Endothelial cell of umbilical vein (primary cell): ENCODE measurements at regions not wholly inside any gene's neighbourhood (a gene's known extent, or its start where the extent isn't known, plus 50 kb on each side); places are given as distances from the start of the nearest gene placed in this dataset.

ENCODE experiments used
- BruUV-seq: library from RNA; stranded (reverse); fragments of 400-500 nt; replicated peaks from 2 replicates; lab custom pipeline; 2021; lab: Mats Ljungman, UMichigan
- CTCF ChIA-PET: fragments of 300-600, 350-600 bp; sonication (Branson Sonifier 250); formaldehyde crosslinking; loops from one replicate; lab custom pipeline; 2021; ENCODE audit warnings: antibody characterized with exemption, inconsistent platforms; lab: Charles Lee
- POLR2A ChIA-PET: fragments of 300-600, 350-600 bp; sonication (Branson Sonifier 250); formaldehyde crosslinking; loops from one replicate; lab custom pipeline; 2021; ENCODE audit warnings: antibody characterized with exemption, inconsistent platforms; lab: Charles Lee
- DNase-seq: peaks from one replicate; pipeline ENCODE4 v3.0.0-alpha.2; 2011; ENCODE audit warnings: low read depth, low spot score
- FAIRE-seq: peaks from 2 replicates; lab custom pipeline; 2011; peaks lifted over from hg19 to GRCh38; lab: Jason Lieb, UNC
- H2AFZ ChIP-seq: 2 replicates; pipeline ENCODE4 v1.6.0; 2012; ENCODE audit warnings: low read depth, low read length, control low read depth, inconsistent platforms
- H3K27ac ChIP-seq: 2 replicates; pipeline ENCODE4 v1.5.1; 2011; ENCODE audit warnings: low read depth, mild to moderate bottlenecking, control low read depth, low read length, moderate library complexity; ENCODE audit not compliant: insufficient read depth
- H3K27me3 ChIP-seq, 2 experiments: 2 replicates each; pipeline versions ENCODE4 v1.6.0 to v1.6.1; 2011; ENCODE audit warnings: low read length in 2 of 2, mixed read lengths in 1 of 2; ENCODE audit not compliant: control insufficient read depth in 2 of 2, insufficient read depth in 2 of 2
- H3K36me3 ChIP-seq, 2 experiments: 2 replicates in 1 of 2; 3 replicates in 1 of 2; pipeline ENCODE4 v1.5.1; 2011; ENCODE audit warnings: low read length in 2 of 2, mild to moderate bottlenecking in 1 of 2, moderate library complexity in 1 of 2; ENCODE audit not compliant: control insufficient read depth in 2 of 2, insufficient read depth in 2 of 2; ENCODE audit errors: extremely low read depth in 1 of 2
- H3K4me1 ChIP-seq: 3 replicates; pipeline ENCODE4 v1.5.1; 2011; ENCODE audit warnings: mild to moderate bottlenecking, low read length; ENCODE audit not compliant: control insufficient read depth, insufficient read depth; ENCODE audit errors: extremely low read depth
- H3K4me2 ChIP-seq: 2 replicates; pipeline ENCODE4 v1.6.1; 2011; ENCODE audit warnings: low read length, control low read depth, mixed read lengths; ENCODE audit not compliant: insufficient read depth
- H3K4me3 ChIP-seq, 3 experiments: fragments of 200-600 bp in 1 of 3; sonication (generic), shearing (Covaris generic) in 1 of 3; replicated peaks in 1 of 3; 2 replicates each; pipeline ENCODE4 v1.5.1; 2011 to 2016; ENCODE audit warnings: control low read depth in 3 of 3, low read length in 3 of 3, mild to moderate bottlenecking in 2 of 3, inconsistent platforms in 1 of 3, low read depth in 1 of 3, moderate library complexity in 1 of 3; ENCODE audit not compliant: insufficient read depth in 1 of 3
- H3K79me2 ChIP-seq: 2 replicates; pipeline ENCODE4 v1.6.0; 2012; ENCODE audit warnings: low read length, inconsistent platforms; ENCODE audit not compliant: control insufficient read depth, insufficient read depth
- H3K9ac ChIP-seq: replicated peaks from 2 replicates; pipeline ENCODE3; 2011; ENCODE audit warnings: low read length, control low read depth; ENCODE audit not compliant: insufficient read depth; ENCODE audit errors: extremely low read depth
- H3K9me1 ChIP-seq: replicated peaks from 3 replicates; pipeline ENCODE4 v1.6.0; 2011; ENCODE audit warnings: mild to moderate bottlenecking, low read length; ENCODE audit not compliant: control insufficient read depth, insufficient read depth; ENCODE audit errors: extremely low read depth
- H3K9me3 ChIP-seq: replicated peaks from 2 replicates; pipeline ENCODE4 v1.5.1; 2012; ENCODE audit warnings: low read length, inconsistent platforms; ENCODE audit not compliant: control insufficient read depth, insufficient read depth
- H4K20me1 ChIP-seq: replicated peaks from 2 replicates; pipeline ENCODE3; 2011; ENCODE audit warnings: mild to moderate bottlenecking, low read length; ENCODE audit not compliant: control insufficient read depth, insufficient read depth; ENCODE audit errors: extremely low read depth
- EZH2 ChIP-seq: IDR thresholded peaks from 2 replicates; pipeline ENCODE4 v1.6.1; 2012; ENCODE audit warnings: borderline replicate concordance, low read depth, mild to moderate bottlenecking, moderate library complexity, low read length, inconsistent platforms; ENCODE audit not compliant: severe bottlenecking
- GATA2 ChIP-seq: IDR thresholded peaks from 2 replicates; pipeline ENCODE4 v1.7.0; 2011; ENCODE audit warnings: low read depth, mild to moderate bottlenecking, moderate library complexity, mixed read lengths, low read length; ENCODE audit not compliant: insufficient read length, insufficient read depth
- JUN ChIP-seq: IDR thresholded peaks from 2 replicates; pipeline ENCODE4 v1.6.1; 2011; ENCODE audit warnings: borderline replicate concordance, low read depth; ENCODE audit not compliant: insufficient read length, insufficient read depth
- MYC ChIP-seq: IDR thresholded peaks from one replicate; pipeline ENCODE4 v1.6.1; 2011; ENCODE audit warnings: mild to moderate bottlenecking, low read depth, low read length
- POLR2A ChIP-seq: IDR thresholded peaks from 2 replicates; pipeline ENCODE4 v1.6.1; 2012; ENCODE audit warnings: low read depth, mild to moderate bottlenecking, control low read depth, low read length
- POLR2AphosphoS5 ChIP-seq: IDR thresholded peaks from 2 replicates; pipeline ENCODE4 v1.6.1; 2012; ENCODE audit warnings: low read depth, mild to moderate bottlenecking, control low read depth, low read length, moderate library complexity; ENCODE audit not compliant: insufficient read depth
- dilution Hi-C: fragments of 300-500 bp; cut with MboI; formaldehyde crosslinking; loops from one replicate; pipeline ENCODE4 v1.15.0; 2019; ENCODE audit warnings: low sequenced_read_pairs; ENCODE audit not compliant: extremely low pct_ligation_motif_present
- intact Hi-C: fragments of 100-400 bp; cut with micrococcal nuclease; formaldehyde crosslinking; loops from one replicate; pipeline ENCODE4 v1.10.0; 2022
- TF ChIP-seq, protein P1 (sequence below), 2 donors: IDR thresholded peaks; 1 replicate in 1 of 2; 2 replicates in 1 of 2; pipeline ENCODE4 v1.5.1; 2011; ENCODE audit warnings: low read length in 2 of 2, mild to moderate bottlenecking in 2 of 2, moderate library complexity in 2 of 2, control low read depth in 1 of 2, inconsistent platforms in 1 of 2, low read depth in 1 of 2; ENCODE audit not compliant: insufficient read depth in 1 of 2; ENCODE audit errors: extremely low read depth in 1 of 2
- TF ChIP-seq, protein P2 (sequence below): IDR thresholded peaks from 2 replicates; pipeline ENCODE4 v1.6.1; 2011; ENCODE audit not compliant: insufficient read depth, insufficient read length

DNA sequence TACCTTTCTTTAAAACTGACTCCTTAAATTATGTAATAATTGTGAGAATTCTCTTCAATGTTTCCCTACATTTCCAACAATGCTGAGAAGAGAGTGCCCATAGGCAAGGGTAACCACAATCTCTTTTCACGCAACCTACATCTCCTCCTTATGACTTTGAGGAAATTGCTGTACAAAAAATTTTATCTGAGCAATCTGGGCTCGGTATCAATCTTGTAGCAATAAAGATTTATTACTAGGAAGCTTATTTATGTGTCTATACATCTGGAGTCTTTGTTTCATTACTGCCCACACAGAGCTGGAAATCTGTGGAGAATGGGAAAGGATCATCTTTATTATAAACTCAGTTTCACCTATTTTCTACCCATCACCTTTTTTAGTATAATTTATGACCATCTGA is 913.8 kb upstream of the SORCS1 start:
- no peak overlapping the region for H3K4me3 ChIP-seq
- intact Hi-C loops: no loop called here
- no peak overlapping the region for H3K27ac ChIP-seq
- no peaks in the 10 kb centered on the region for H3K4me1 ChIP-seq
- no peaks in the 10 kb centered on the region for H3K79me2 ChIP-seq
- no peaks in the 10 kb centered on the region for H3K9me1 ChIP-seq
- H3K9me3 ChIP-seq: peaks cover 2% of the 10 kb centered on the region
- dilution Hi-C loops: no loop called here
- H3K36me3 ChIP-seq: no peaks in the 10 kb centered on the region
- ChIA-PET CTCF (no interaction called here), POLR2A (no interaction called here)
- no peak overlapping the region for H2AFZ ChIP-seq
- H4K20me1 ChIP-seq: no peaks in the 10 kb centered on the region
- BruUV-seq: no TSS peak
- TF ChIP-seq, protein P1, sequence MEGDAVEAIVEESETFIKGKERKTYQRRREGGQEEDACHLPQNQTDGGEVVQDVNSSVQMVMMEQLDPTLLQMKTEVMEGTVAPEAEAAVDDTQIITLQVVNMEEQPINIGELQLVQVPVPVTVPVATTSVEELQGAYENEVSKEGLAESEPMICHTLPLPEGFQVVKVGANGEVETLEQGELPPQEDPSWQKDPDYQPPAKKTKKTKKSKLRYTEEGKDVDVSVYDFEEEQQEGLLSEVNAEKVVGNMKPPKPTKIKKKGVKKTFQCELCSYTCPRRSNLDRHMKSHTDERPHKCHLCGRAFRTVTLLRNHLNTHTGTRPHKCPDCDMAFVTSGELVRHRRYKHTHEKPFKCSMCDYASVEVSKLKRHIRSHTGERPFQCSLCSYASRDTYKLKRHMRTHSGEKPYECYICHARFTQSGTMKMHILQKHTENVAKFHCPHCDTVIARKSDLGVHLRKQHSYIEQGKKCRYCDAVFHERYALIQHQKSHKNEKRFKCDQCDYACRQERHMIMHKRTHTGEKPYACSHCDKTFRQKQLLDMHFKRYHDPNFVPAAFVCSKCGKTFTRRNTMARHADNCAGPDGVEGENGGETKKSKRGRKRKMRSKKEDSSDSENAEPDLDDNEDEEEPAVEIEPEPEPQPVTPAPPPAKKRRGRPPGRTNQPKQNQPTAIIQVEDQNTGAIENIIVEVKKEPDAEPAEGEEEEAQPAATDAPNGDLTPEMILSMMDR (IDR thresholded peaks at IDR 0.05; ENCODE audit: extremely low read depth in 1 of 2, insufficient read depth in 1 of 2, low read depth in 1 of 2, low read length in 2 of 2): no peak
- TF ChIP-seq POLR2AphosphoS5: no peak
- FAIRE-seq: no peak
- H3K27me3 ChIP-seq: no peaks in the 10 kb centered on the region
- no peak overlapping the region for H3K9ac ChIP-seq
- DNase-seq: no peak
- H3K4me2 ChIP-seq: no peak overlapping the region

DNA sequence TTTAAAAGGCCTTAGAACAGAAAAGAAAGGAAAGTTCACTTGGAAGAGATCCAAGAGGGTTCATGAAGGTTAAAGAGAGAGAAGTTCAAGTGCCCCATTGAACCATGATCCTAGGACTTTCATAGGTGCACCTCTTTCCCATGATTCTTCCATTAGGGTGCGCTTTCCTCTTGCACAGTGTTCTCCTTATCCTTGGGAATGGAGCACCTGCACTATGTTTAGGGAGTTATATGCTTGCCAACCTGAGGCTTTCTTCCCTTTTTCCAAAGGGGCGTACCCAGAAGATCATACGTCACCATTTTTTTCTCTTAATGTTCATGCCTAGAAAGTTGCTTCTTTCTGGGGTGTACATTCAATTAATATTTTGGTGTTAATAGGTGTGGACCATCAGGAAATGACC is 908.0 kb upstream of the SORCS1 start:
- BruUV-seq: no TSS peak
- no peaks in the 10 kb centered on the region for H3K36me3 ChIP-seq
- intact Hi-C loops: no loop called here

More for the DNA sequence above, 908.0 kb upstream of the SORCS1 start:
- Histone ChIP-seq H3K79me2 (no peaks in the 10 kb centered on the region), H3K4me1 (no peaks in the 10 kb centered on the region), H3K9ac (no peak overlapping the region), H3K27ac (no peak overlapping the region), H3K4me2 (no peak overlapping the region), H3K27me3 (no peaks in the 10 kb centered on the region), H3K9me3 (peaks cover 2% of the 10 kb centered on the region), H3K9me1 (no peaks in the 10 kb centered on the region), H2AFZ (no peak overlapping the region), H4K20me1 (no peaks in the 10 kb centered on the region), H3K4me3 (no peak overlapping the region)
- dilution Hi-C loops: no loop called here
- CTCF ChIA-PET: no interaction called here
- no peak for FAIRE-seq
- TF ChIP-seq GATA2 (no peak), JUN (no peak), POLR2AphosphoS5 (no peak), EZH2 (no peak), MYC (no peak), POLR2A (no peak)
- TF ChIP-seq, protein P1 (IDR thresholded peaks at IDR 0.05; ENCODE audit: extremely low read depth in 1 of 2, insufficient read depth in 1 of 2, low read depth in 1 of 2, low read length in 2 of 2): no peak
- TF ChIP-seq, protein P2, sequence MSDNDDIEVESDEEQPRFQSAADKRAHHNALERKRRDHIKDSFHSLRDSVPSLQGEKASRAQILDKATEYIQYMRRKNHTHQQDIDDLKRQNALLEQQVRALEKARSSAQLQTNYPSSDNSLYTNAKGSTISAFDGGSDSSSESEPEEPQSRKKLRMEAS: no peak
- no peak for DNase-seq
- POLR2A ChIA-PET: no interaction called here
